ENCODE measurements at regions not wholly inside any gene's neighbourhood (a gene's known extent, or its start where the extent isn't known, plus 50 kb on each side); places are given as distances from the start of the nearest gene placed in this dataset.

DNA sequence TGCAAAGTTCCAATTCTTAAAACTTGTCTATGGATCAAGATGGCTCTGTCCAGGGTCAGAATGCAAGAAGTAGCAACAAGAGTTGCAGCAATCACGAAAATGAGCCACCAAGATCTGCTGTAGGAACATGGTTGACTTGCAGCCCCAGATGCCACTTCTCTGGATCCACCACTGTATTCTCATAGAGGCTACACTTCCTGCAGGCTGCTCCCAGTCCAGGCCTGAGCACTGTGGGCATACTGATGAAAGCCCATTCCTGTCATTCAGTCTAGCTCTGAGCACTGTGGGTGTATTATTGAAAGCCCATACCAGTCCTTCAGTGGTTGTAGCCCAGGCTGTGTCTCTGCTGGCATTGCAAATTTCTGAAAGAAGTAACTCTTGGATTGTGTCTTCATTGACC lies 213.9 kb upstream of the AGAP1 start:
- Mint-ChIP-seq H3K4me3 (no peak overlapping the region), H3K36me3 (ENCODE audit: low read depth) (no peaks in the 10 kb centered on the region), H3K9me3 (peaks cover 2% of the 10 kb centered on the region), H3K27ac (no peak overlapping the region), H3K4me1 (no peaks in the 10 kb centered on the region), H3K27me3 (peaks cover 1% of the 10 kb centered on the region)
- TF ChIP-seq, protein P1, sequence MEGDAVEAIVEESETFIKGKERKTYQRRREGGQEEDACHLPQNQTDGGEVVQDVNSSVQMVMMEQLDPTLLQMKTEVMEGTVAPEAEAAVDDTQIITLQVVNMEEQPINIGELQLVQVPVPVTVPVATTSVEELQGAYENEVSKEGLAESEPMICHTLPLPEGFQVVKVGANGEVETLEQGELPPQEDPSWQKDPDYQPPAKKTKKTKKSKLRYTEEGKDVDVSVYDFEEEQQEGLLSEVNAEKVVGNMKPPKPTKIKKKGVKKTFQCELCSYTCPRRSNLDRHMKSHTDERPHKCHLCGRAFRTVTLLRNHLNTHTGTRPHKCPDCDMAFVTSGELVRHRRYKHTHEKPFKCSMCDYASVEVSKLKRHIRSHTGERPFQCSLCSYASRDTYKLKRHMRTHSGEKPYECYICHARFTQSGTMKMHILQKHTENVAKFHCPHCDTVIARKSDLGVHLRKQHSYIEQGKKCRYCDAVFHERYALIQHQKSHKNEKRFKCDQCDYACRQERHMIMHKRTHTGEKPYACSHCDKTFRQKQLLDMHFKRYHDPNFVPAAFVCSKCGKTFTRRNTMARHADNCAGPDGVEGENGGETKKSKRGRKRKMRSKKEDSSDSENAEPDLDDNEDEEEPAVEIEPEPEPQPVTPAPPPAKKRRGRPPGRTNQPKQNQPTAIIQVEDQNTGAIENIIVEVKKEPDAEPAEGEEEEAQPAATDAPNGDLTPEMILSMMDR (IDR thresholded peaks at IDR 0.05): no peak
- ATAC-seq (ENCODE audit: low read depth) (no peak), DNase-seq (no peak)
- intact Hi-C loops (cut with micrococcal nuclease): no loop called here
- ChIA-PET CTCF (no interaction called here), POLR2A (no interaction called here)

DNA sequence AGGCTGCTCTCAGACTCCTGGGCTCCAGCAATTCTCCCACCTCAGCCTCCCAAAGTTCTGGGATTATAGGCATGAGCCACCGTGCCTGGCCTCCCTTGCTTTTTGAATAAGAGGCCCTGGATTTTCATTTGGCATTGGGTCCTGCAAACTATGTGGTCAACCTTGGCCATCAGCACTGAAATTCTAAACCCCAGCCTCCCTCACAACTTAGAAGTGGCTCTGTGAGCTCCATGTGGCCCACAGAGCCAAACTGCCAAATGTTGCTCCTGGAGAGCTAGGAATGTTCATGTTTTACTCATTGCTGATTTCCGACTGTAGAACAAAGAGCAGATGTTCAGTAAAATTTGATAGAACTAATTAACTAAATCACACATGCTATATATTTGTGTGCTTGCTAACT lies 210.6 kb upstream of the AGAP1 start:
- CTCF ChIA-PET: no interaction called here
- intact Hi-C loops (cut with micrococcal nuclease): no loop called here
- Mint-ChIP-seq H3K27ac (no peak overlapping the region), H3K9me3 (peaks cover 4% of the 10 kb centered on the region), H3K27me3 (peaks cover 14% of the 10 kb centered on the region), H3K4me1 (no peaks in the 10 kb centered on the region), H3K4me3 (no peak overlapping the region), H3K36me3 (ENCODE audit: low read depth) (no peaks in the 10 kb centered on the region)
- DNase-seq (no peak), ATAC-seq (ENCODE audit: low read depth) (no peak)
- POLR2A ChIA-PET: no interaction called here
- TF ChIP-seq, protein P1 (IDR thresholded peaks at IDR 0.05): no peak

DNA sequence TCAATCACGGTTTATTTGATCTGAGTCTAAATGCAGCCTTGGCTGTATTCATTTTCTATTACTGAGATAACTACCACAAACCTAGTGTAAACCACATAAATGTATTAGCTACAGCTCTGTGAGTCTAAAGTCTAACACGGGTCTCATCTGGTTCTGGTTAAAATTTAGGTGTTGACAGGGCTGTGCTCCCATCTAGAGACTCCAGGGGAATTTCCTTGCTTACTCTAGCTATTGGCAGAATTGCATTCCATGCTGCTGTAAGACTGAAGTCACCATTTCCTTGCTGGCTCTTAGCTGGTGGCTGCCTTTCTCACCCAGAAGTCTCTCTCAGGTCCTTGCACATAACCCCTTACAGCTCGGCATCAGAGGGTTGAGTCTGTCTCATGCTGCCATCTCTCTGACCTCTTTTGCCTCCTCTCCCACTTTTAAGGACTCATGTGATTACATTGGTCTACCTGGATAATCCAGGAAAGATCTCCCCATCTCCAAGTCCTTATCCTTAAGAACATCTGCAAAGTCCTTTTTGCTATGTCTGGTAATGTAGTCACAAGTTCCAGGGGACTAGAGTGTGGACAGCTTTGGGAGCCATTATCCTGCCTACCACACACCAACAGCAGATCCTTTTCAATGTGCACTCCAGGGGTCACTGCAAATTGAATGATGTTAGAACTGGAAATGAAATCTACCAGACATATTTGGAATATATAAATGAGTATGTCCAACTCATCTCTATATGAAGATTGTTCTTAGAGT lies 207.0 kb upstream of the AGAP1 start:
- TF ChIP-seq, protein P1 (IDR thresholded peaks at IDR 0.05): no peak
- POLR2A ChIA-PET: no interaction called here
- Mint-ChIP-seq H3K4me1 (no peaks in the 10 kb centered on the region), H3K9me3 (peaks cover 4% of the 10 kb centered on the region), H3K27me3 (peaks cover 14% of the 10 kb centered on the region), H3K4me3 (no peak overlapping the region), H3K36me3 (ENCODE audit: low read depth) (no peaks in the 10 kb centered on the region), H3K27ac (no peak overlapping the region)
- CTCF ChIA-PET: no interaction called here
- ATAC-seq (ENCODE audit: low read depth) (no peak), DNase-seq (no peak)
- intact Hi-C loops (cut with micrococcal nuclease): no loop called here

DNA sequence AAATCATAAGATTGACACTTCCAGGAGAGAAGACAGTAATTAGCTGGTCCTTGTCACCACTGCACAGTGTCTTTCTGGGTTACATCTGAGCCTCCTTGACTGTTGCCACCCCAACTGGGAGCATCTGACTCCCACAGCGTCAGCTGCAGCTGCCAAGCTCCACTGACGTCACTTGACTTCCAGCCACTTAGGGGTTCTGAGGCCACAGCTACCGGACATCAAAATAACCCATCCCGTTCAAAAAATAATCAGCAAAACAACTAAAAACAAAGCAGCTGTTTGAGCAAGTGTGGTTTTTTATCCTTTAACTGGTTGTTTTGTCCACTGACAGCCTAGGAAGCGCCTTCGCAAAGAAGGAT lies 206.5 kb upstream of the AGAP1 start:
- intact Hi-C loops (cut with micrococcal nuclease): no loop called here
- CTCF ChIA-PET: no interaction called here
- no peaks in the 10 kb centered on the region for H3K4me1 Mint-ChIP-seq
- peaks cover 4% of the 10 kb centered on the region for H3K9me3 Mint-ChIP-seq
- POLR2A ChIA-PET: no interaction called here
- H3K27ac Mint-ChIP-seq: no peak overlapping the region
- no peak for ATAC-seq (ENCODE audit: low read depth)
- peaks cover 18% of the 10 kb centered on the region for H3K27me3 Mint-ChIP-seq
- TF ChIP-seq, protein P1 (IDR thresholded peaks at IDR 0.05): no peak
- DNase-seq: no peak
- H3K4me3 Mint-ChIP-seq: no peak overlapping the region
- no peaks in the 10 kb centered on the region for H3K36me3 Mint-ChIP-seq (ENCODE audit: low read depth)

DNA sequence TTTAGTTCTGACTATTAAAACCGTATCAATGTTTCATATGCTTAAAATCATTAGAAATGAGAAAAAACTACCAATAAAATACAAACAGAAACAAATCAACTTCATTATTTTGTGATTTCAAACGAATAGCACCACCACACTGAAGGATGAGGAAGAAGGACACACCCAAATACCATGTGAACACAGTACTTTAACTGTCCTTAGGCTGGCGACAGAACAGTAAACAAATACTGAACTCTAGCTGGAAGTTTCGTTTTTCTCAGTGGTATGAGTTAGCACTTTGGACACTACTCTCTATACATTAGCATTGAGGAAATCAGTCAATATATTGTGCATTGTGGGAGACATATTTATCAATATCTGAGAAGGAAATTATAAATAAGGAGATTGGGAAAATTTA lies 202.4 kb upstream of the AGAP1 start:
- ChIA-PET POLR2A (no interaction called here), CTCF (no interaction called here)
- Mint-ChIP-seq H3K4me3 (no peak overlapping the region), H3K9me3 (peaks cover 2% of the 10 kb centered on the region), H3K27me3 (peaks cover 11% of the 10 kb centered on the region), H3K4me1 (no peaks in the 10 kb centered on the region), H3K36me3 (ENCODE audit: low read depth) (no peaks in the 10 kb centered on the region), H3K27ac (no peak overlapping the region)
- DNase-seq (no peak), ATAC-seq (ENCODE audit: low read depth) (no peak)
- TF ChIP-seq, protein P1 (IDR thresholded peaks at IDR 0.05): no peak
- intact Hi-C loops (cut with micrococcal nuclease): no loop called here
